ENCODE measurements at regions not wholly inside any gene's neighbourhood (a gene's known extent, or its start where the extent isn't known, plus 50 kb on each side); places are given as distances from the start of the nearest gene placed in this dataset.
"Not testable (repeated sequence)": the region's sequence is repeated elsewhere in the genome, so short reads cannot be mapped to it uniquely, and the experiment has no call there.

DNA sequence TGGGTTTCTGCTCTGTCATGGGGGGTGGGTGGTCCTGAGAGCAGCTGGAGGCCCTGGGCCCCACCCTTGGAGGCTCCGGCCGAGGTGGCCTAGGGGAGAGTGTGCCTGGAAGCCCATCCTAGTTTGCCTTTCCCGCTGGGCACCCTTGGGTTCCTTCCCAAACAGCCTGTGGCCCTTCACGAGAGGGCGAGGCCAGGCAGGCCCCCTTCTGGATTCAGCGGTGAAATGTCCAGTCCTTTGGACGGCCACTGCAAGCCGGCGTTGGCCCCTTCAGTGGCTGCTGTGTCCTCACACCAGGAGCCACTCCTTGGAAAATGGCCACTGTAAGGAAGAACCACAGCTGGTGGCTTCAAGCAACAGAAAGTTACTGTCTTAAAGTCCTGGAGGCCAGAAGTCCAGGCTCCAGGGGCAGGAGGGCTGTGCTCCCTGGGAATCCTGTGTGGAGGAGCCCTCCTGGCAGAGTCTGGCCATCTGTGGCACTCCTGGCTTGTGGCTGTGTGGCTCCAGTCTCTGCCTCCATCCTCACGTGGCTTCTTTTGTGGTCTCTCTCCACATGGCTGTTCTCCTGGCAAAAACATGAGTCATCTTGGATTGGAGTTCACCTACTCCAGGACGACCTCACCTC, 854.1 kb downstream of the TBC1D22A start:
- no peak for FAIRE-seq
- DNase-seq (ENCODE audit: low read depth), result no peak
- Histone ChIP-seq H3K36me3 (ENCODE audit: control insufficient read depth, insufficient read depth, low read length) (no peaks in the 10 kb centered on the region), H3K27me3 (ENCODE audit: control insufficient read depth, insufficient read depth, low read length) (no peaks in the 10 kb centered on the region), H3K4me3 (ENCODE audit: low read depth, low read length) (no peak overlapping the region)
- TF ChIP-seq, protein P1, sequence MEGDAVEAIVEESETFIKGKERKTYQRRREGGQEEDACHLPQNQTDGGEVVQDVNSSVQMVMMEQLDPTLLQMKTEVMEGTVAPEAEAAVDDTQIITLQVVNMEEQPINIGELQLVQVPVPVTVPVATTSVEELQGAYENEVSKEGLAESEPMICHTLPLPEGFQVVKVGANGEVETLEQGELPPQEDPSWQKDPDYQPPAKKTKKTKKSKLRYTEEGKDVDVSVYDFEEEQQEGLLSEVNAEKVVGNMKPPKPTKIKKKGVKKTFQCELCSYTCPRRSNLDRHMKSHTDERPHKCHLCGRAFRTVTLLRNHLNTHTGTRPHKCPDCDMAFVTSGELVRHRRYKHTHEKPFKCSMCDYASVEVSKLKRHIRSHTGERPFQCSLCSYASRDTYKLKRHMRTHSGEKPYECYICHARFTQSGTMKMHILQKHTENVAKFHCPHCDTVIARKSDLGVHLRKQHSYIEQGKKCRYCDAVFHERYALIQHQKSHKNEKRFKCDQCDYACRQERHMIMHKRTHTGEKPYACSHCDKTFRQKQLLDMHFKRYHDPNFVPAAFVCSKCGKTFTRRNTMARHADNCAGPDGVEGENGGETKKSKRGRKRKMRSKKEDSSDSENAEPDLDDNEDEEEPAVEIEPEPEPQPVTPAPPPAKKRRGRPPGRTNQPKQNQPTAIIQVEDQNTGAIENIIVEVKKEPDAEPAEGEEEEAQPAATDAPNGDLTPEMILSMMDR (IDR thresholded peaks at IDR 0.05; ENCODE audit: insufficient read depth, low read length, severe bottlenecking), result no peak

DNA sequence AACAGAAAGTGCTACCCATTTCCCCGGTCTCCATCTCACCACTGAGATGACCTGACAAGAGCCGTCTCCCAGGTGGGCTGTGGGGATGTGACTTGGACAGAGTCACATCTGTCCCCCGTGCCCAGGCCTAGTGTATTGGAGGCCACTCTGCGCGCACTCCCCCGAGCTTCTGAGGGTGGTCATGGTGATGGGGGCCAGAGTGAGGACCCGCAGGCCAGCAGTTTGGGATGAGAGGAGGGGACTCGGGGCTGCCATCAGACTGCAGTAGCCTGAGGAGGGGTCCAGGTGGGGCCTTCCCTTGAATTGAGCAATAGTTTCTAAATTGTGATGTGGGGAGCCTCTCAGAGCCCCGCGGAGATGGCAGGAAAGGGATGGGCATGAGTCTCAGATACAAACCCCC, 852.6 kb downstream of the TBC1D22A start:
- FAIRE-seq, result no peak
- no peak for DNase-seq (ENCODE audit: low read depth)
- no peaks in the 10 kb centered on the region for H3K36me3 ChIP-seq (ENCODE audit: control insufficient read depth, insufficient read depth, low read length)
- TF ChIP-seq, protein P1 (IDR thresholded peaks at IDR 0.05; ENCODE audit: insufficient read depth, low read length, severe bottlenecking), result no peak
- no peaks in the 10 kb centered on the region for H3K27me3 ChIP-seq (ENCODE audit: control insufficient read depth, insufficient read depth, low read length)
- H3K4me3 ChIP-seq (ENCODE audit: low read depth, low read length), result no peak overlapping the region

DNA sequence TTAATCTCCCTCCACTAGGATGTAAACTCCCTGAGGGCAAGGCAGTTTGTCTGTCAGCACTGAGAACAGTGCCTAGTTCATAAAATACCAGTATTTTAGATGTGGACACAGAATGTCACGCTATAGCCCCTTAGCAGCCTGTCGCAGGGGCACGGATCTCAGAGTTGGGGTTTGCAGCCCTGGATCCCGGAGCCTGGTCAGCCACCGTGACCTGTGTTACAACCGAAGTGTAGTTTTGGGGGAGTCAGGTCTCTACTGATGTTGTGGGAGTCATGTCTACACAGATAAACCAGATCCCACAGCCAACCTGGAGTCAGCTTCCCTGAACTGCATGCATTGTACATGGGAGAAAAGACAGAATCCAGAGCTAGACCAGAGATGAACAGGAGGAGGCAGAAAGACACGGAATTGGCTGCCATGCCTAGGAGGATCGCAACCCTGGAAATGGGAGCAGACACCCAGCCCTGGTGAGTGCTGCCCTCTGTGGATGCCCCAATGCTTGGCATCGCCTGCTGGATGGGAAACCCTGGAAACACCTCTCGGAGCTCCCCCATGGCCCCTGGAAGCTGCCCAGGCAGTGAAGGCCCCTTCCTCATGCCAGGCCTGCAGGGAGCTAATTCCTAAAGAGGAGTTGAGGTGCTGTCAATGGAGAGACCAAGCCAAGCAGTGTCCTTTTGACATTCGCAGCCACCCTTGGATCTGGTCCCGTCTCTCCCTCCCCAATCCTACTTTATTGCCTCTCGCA, 851.3 kb downstream of the TBC1D22A start:
- FAIRE-seq (no peak), DNase-seq (ENCODE audit: low read depth) (no peak)
- no peaks in the 10 kb centered on the region for H3K27me3 ChIP-seq (ENCODE audit: control insufficient read depth, insufficient read depth, low read length)
- TF ChIP-seq, protein P1 (IDR thresholded peaks at IDR 0.05; ENCODE audit: insufficient read depth, low read length, severe bottlenecking), result no peak
- H3K4me3 ChIP-seq (ENCODE audit: low read depth, low read length), result no peak overlapping the region
- H3K36me3 ChIP-seq (ENCODE audit: control insufficient read depth, insufficient read depth, low read length), result no peaks in the 10 kb centered on the region

DNA sequence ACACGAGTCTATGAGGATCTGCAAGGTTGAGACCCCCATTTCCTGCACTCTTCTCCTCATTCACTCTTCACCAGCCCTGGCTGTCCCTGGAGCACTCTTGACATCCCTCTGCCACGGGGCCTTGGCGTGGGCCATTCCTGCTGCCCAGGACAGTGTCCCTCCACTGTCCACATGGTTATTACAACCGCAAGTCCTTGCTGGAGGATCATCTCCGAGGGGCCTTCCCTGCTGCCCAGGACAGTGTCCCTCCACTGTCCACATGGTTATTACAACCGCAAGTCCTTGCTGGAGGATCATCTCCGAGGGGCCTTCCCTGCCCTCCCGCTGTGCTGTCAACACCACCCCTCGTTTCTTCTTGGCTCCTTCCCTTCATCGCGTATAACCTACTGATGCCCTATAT, 850.7 kb downstream of the TBC1D22A start:
- not testable (repeated sequence) for H3K27me3 ChIP-seq (ENCODE audit: control insufficient read depth, insufficient read depth, low read length); DNase-seq (ENCODE audit: low read depth); H3K36me3 ChIP-seq (ENCODE audit: control insufficient read depth, insufficient read depth, low read length); H3K4me3 ChIP-seq (ENCODE audit: low read depth, low read length)
- peak; percentile 13 for FAIRE-seq

DNA sequence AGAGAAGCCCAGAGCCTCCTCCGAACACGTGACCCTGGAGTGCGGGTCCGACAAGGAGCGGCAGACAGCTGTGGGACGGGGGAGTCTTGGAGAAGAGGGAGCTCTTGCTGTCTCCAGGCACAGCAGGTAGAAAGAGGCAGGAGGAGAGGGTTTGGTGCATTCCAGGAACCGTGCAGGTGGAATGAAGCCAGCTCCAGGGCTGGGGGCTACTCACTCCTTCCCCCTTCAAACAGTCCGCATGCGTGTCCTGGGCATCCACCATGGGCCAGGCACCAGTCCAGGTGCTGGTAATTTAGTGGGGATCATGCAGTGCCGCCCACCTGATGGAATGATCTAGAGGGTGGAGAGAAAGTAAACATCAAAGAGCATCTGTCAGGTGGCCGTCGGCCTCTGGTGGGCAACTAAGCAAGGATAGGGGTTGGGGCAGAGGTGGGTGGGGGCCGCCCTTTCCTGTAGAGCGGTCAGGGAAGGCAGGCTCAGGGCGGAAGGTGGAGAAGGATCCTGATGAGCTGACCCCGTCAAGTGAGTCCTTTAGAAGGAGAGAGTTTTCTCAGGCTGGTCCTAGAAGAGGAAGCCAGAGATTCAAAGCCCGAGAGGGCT, 850.0 kb downstream of the TBC1D22A start:
- Histone ChIP-seq H3K36me3 (ENCODE audit: control insufficient read depth, insufficient read depth, low read length) (no peaks in the 10 kb centered on the region), H3K4me3 (ENCODE audit: low read depth, low read length) (no peak overlapping the region), H3K27me3 (ENCODE audit: control insufficient read depth, insufficient read depth, low read length) (no peaks in the 10 kb centered on the region)
- DNase-seq (ENCODE audit: low read depth) (no peak), FAIRE-seq (no peak)
- TF ChIP-seq, protein P1 (IDR thresholded peaks at IDR 0.05; ENCODE audit: insufficient read depth, low read length, severe bottlenecking), result no peak

DNA sequence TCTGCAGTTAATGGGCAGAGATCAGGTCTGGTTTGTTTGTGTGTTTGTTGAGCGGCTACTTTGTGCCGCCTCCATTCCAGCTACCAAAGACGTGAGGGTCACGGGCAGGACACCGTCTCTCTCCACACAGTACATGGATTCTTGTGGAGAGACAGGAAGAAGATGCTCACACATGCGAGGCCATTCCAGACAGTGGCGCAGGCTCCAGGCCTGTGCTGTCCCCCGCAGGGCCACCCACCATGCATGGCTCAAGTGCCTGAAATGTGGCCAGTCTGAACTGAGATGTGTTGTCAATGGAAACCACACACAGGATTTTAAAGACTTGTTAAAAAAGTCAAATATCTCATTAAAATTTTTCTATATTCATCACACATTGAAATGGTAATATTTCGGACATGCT, 848.3 kb downstream of the TBC1D22A start:
- FAIRE-seq, result no peak
- Histone ChIP-seq H3K36me3 (ENCODE audit: control insufficient read depth, insufficient read depth, low read length) (no peaks in the 10 kb centered on the region), H3K4me3 (ENCODE audit: low read depth, low read length) (no peak overlapping the region), H3K27me3 (ENCODE audit: control insufficient read depth, insufficient read depth, low read length) (no peaks in the 10 kb centered on the region)
- no peak for DNase-seq (ENCODE audit: low read depth)
- TF ChIP-seq, protein P1 (IDR thresholded peaks at IDR 0.05; ENCODE audit: insufficient read depth, low read length, severe bottlenecking), result no peak

Data from bronchial epithelial cell (primary cell).